ENCODE measurements at regions not wholly inside any gene's neighbourhood (a gene's known extent, or its start where the extent isn't known, plus 50 kb on each side); places are given as distances from the start of the nearest gene placed in this dataset.
"Not testable (repeated sequence)": the region's sequence is repeated elsewhere in the genome, so short reads cannot be mapped to it uniquely, and the experiment has no call there.

DNA sequence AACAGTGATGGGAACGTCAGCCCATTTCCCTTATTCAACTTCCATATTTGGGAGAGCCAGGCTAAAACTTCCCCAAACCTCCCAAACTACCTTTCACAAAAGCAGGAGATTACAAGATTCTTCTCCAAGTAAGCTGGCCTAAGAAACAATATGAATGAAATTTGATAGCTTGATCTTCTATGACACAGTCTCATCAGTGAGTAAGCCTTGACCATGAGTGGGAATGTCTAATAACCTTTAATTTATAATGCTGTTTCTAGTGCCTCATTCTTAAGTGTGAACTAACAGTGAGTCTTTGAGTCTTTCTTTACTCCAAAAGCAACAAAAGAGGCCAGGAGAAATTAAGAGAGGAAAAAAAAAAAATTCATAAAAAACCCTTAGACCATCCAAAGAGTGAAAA, 1379.9 kb downstream of the EFNA5 start:
- no peak for DNase-seq (ENCODE audit: low spot score)

DNA sequence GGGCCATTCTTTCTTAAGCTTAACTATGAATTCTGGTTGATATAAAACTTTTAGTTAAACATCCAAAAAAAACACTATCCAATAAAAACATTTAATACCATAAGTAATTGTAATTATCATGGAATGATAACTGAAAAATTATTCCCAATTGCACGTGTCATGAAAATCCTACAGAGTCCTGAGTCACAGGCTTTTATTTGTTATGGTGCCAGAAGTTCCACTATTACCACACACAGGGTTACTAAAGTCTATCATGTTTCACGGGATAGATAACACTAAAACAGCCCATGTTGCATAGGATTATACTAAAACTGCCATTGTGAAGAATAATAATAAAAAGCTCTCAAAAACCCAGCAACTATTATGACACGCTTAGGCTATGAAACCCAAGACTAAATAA, 1381.8 kb downstream of the EFNA5 start:
- TF ChIP-seq, protein P1, sequence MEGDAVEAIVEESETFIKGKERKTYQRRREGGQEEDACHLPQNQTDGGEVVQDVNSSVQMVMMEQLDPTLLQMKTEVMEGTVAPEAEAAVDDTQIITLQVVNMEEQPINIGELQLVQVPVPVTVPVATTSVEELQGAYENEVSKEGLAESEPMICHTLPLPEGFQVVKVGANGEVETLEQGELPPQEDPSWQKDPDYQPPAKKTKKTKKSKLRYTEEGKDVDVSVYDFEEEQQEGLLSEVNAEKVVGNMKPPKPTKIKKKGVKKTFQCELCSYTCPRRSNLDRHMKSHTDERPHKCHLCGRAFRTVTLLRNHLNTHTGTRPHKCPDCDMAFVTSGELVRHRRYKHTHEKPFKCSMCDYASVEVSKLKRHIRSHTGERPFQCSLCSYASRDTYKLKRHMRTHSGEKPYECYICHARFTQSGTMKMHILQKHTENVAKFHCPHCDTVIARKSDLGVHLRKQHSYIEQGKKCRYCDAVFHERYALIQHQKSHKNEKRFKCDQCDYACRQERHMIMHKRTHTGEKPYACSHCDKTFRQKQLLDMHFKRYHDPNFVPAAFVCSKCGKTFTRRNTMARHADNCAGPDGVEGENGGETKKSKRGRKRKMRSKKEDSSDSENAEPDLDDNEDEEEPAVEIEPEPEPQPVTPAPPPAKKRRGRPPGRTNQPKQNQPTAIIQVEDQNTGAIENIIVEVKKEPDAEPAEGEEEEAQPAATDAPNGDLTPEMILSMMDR (IDR thresholded peaks at IDR 0.05; ENCODE audit: extremely low read depth, missing control alignments): no peak
- DNase-seq (ENCODE audit: low spot score): no peak

More for the DNA sequence above, 1379.9 kb downstream of the EFNA5 start:
- TF ChIP-seq, protein P1 (IDR thresholded peaks at IDR 0.05; ENCODE audit: extremely low read depth, missing control alignments): no peak

DNA sequence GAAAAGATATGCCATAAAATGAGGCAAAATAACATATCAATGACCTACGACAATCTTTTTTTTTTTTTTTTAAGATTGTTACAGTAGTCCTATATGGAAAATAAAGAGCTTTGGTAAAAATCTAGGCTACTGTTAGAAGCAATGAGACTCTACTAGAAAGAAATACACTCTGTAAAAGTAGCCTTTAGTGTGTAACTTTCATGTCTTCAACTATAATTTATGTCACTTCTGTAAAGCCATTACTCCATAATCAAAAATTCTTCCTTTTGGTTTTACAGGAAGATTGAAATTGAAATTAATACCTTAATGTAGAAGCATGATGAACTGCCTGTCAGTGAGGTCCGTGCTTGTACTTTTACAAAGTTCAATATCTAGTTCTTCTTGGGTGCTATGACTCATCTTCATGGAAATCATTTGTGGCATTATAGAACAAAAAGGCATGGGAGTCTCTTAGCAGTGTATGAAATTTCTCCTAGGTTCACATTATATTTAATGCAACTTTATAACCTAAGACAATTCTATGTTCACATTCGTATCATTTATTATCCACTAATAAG, 1393.1 kb downstream of the EFNA5 start:
- TF ChIP-seq, protein P1 (IDR thresholded peaks at IDR 0.05; ENCODE audit: extremely low read depth, missing control alignments): no peak
- no peak for DNase-seq (ENCODE audit: low spot score)

DNA sequence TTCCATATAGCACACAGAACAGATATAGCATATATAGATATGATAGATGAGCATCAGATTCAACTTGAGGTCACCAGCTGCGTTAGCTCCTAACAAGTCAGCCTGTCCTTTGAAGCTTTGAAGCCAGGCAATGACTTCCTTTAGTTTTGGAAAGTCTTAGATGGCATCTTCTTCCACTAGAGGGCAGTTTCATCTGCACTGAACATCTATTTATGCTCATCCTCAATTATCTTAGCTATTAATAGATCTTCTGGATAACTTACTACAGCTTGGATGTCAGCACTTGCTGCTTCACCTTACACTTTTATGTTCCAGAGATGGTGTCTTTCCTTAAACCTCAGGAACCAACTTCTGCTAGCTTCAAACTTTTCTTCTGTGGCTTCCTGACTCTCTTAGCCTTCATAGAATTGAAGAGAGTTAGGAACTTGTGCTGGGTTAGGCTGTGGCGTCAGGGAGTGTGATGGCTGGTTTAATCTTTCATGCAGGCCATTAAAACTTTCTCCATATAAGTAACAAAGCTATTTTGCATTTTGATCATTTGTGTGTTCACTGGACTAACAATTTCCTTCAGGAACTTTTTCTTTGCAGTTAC, 1401.4 kb downstream of the EFNA5 start:
- DNase-seq (ENCODE audit: low spot score): no peak
- TF ChIP-seq, protein P1 (IDR thresholded peaks at IDR 0.05; ENCODE audit: extremely low read depth, missing control alignments): no peak

DNA sequence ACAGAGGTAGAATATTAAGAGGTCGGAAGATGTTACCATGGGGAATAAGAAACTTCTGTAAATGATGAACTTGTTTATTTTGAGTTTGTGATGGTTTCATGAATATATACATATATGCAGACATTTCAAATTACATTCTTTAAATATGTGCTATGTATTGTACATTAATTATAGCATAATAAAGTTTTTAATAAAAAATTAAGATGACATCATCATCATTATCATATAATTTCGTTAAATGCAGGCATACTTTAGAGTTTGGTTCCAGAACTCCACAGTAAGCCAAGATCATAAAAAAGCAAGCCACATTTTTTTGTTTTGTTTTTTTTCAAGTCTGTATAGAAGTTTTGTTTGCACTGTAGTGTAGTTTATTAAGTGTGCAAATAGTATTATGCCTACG, 1403.5 kb downstream of the EFNA5 start:
- DNase-seq (ENCODE audit: low spot score): no peak
- TF ChIP-seq, protein P1 (IDR thresholded peaks at IDR 0.05; ENCODE audit: extremely low read depth, missing control alignments): no peak

DNA sequence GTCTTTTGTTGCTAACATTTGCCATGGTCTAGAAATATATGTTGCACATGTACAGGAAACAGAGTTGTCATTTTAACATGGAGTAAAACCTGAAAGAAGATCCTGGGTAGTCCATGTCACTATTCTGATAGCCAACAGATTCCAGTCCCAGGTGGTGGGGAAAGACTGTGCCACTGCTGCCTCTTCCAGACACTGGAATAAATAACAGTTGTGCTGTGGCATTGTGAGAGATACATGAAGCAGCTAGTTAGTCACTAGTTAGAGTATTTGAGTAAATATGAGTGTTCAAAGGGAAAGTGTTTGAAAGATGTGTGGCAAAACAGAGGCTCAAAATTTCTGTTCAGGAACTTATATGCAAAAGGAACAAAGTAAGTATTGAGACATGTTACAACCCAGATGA, 1408.3 kb downstream of the EFNA5 start:
- TF ChIP-seq, protein P1 (IDR thresholded peaks at IDR 0.05; ENCODE audit: extremely low read depth, missing control alignments): no peak
- DNase-seq (ENCODE audit: low spot score): no peak

DNA sequence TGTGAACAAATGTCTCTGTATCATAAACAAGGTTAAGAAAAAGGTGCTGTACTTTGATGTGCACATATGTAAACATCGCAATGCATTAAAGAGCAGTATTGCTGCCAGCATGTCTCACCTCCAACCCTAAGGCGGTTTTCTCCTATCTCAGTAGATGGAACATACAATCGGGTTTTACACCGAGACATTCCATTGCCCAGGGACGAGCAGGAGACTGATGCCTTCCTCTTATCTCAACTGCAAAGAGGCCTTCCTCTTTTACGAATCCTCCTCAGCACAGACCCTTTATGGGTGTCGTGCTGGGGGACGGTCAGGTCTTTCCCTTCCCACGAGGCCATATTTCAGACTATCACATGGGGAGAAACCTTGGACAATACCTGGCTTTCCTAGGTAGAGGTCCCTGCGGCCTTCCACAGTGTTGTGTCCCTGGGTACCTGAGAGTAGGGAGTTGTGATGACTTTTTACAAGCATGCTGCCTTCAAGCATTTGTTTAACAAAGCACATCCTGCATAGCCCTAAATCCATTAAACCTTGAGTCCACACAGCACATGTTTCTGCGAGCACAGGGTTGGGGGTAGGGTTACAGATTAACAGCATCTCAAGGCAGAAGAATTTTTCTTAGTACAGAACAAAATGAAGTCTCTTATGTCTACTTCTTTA, 1411.2 kb downstream of the EFNA5 start:
- not testable (repeated sequence) for DNase-seq (ENCODE audit: low spot score)
